PC-3 (cell line): ENCODE measurements at regions not wholly inside any gene's neighbourhood (a gene's known extent, or its start where the extent isn't known, plus 50 kb on each side); places are given as distances from the start of the nearest gene placed in this dataset.
"Not testable (repeated sequence)": the region's sequence is repeated elsewhere in the genome, so short reads cannot be mapped to it uniquely, and the experiment has no call there.

Experiments used
- ATAC-seq: fragments of 200-7000 bp; cut with Tn5 transposase; 2 replicates; pipeline ENCODE4 v1.9.1; 2020; ENCODE audit warnings: mild to moderate bottlenecking, moderate library complexity
- BruUV-seq: library from RNA; stranded (reverse); fragments of 400-500 nt; replicated peaks from 2 replicates; lab custom pipeline; 2021; lab: Mats Ljungman, UMichigan
- CTCF ChIA-PET: fragments of 300-600 bp; sonication (Branson Sonifier 250); formaldehyde crosslinking; loops from one replicate; lab custom pipeline; 2022; ENCODE audit warnings: antibody characterized with exemption; lab: Charles Lee
- POLR2A ChIA-PET: fragments of 300-600 bp; sonication (Branson Sonifier 250); formaldehyde crosslinking; loops from one replicate; lab custom pipeline; 2022; ENCODE audit warnings: antibody characterized with exemption; ENCODE audit not compliant: unreplicated experiment; lab: Charles Lee
- DNase-seq: peaks from one replicate; pipeline ENCODE4 v3.0.0-alpha.2; 2015
- H2AFZ ChIP-seq: fragments of 300-600 bp; sonication (generic); 2 replicates; pipeline ENCODE4 v1.6.0; 2016; ENCODE audit warnings: antibody characterized with exemption, low read length
- H3F3A ChIP-seq: fragments of 300-600 bp; sonication (generic); one replicate; pipeline ENCODE4 v1.6.0; 2017; ENCODE audit warnings: antibody characterized with exemption, low read length, control low read depth, mild to moderate bottlenecking; ENCODE audit not compliant: unreplicated experiment
- H3K27ac ChIP-seq: fragments of 300-600 bp; sonication (generic); 2 replicates; pipeline ENCODE4 v1.5.1; 2016; ENCODE audit warnings: mild to moderate bottlenecking, low read length
- H3K27me3 ChIP-seq: fragments of 300-600 bp; sonication (generic); 2 replicates; pipeline ENCODE4 v1.6.1; 2016; ENCODE audit warnings: low read length, mixed read lengths
- H3K36me3 ChIP-seq: fragments of 300-600 bp; sonication (generic); 2 replicates; pipeline ENCODE4 v1.6.1; 2016; ENCODE audit warnings: low read depth, mixed run types, low read length, mixed read lengths
- H3K4me1 ChIP-seq: fragments of 300-600 bp; sonication (generic); 2 replicates; pipeline ENCODE4 v1.5.1; 2016; ENCODE audit warnings: low read length; ENCODE audit not compliant: insufficient read depth
- H3K4me2 ChIP-seq: fragments of 300-600 bp; sonication (generic); 2 replicates; pipeline ENCODE4 v1.6.0; 2016; ENCODE audit warnings: low read length
- H3K4me3 ChIP-seq: fragments of 300-600 bp; sonication (generic); 2 replicates; pipeline ENCODE4 v1.5.1; 2016; ENCODE audit warnings: mild to moderate bottlenecking, low read length, mixed read lengths
- H3K79me2 ChIP-seq: fragments of 300-600 bp; sonication (generic); 2 replicates; pipeline ENCODE4 v1.6.1; 2017; ENCODE audit warnings: low read length, mixed read lengths
- H3K9ac ChIP-seq: fragments of 300-600 bp; sonication (generic); 2 replicates; pipeline ENCODE4 v1.6.0; 2016; ENCODE audit warnings: mild to moderate bottlenecking, low read length
- H3K9me2 ChIP-seq: fragments of 300-600 bp; sonication (generic); replicated peaks from 2 replicates; pipeline ENCODE4 v1.6.1; 2016; ENCODE audit warnings: mixed run types, low read length, mixed read lengths
- H3K9me3 ChIP-seq: fragments of 300-600 bp; sonication (generic); 2 replicates; pipeline ENCODE4 v1.6.1; 2016; ENCODE audit warnings: low read length, mixed read lengths
- H4K20me1 ChIP-seq: fragments of 300-600 bp; sonication (generic); 2 replicates; pipeline ENCODE4 v1.6.1; 2016; ENCODE audit warnings: low read length, mixed read lengths
- intact Hi-C: fragments of 100-400 bp; cut with micrococcal nuclease; formaldehyde crosslinking; loops from 2 replicates; pipeline ENCODE4 v1.9.0; 2023

- H3K36me3 ChIP-seq, H3K27me3 ChIP-seq, H3K79me2 ChIP-seq, H3K9me2 ChIP-seq, H3K4me3 ChIP-seq, H2AFZ ChIP-seq, H3K9me3 ChIP-seq, H4K20me1 ChIP-seq, POLR2A ChIA-PET, intact Hi-C loops, CTCF ChIA-PET, H3F3A ChIP-seq, H3K9ac ChIP-seq: not testable (repeated sequence)
- Histone ChIP-seq H3K27ac (peak overlapping the region; percentile 42), H3K4me2 (peak overlapping the region; percentile 61), H3K4me1 (peaks cover 22% of the 10 kb centered on the region)
- peak; percentile 91 for ATAC-seq
- DNase-seq = peak; percentile 75
- TSS peak; percentile 68 for BruUV-seq
Observed at GRCh38 chr1:85520826-85521820, 56.2 kb upstream of the DDAH1 start.

GRCh38 chr1:85522458-85522857, 57.5 kb upstream of the DDAH1 start:
- CTCF ChIA-PET, H3K79me2 ChIP-seq, H3K9me3 ChIP-seq, H3F3A ChIP-seq, H3K27me3 ChIP-seq, H3K9ac ChIP-seq, intact Hi-C loops, H3K36me3 ChIP-seq, H3K9me2 ChIP-seq, POLR2A ChIA-PET, H4K20me1 ChIP-seq, H2AFZ ChIP-seq, ATAC-seq, BruUV-seq, H3K4me3 ChIP-seq, DNase-seq, H3K27ac ChIP-seq: not testable (repeated sequence)
- Histone ChIP-seq H3K4me2 (peak overlapping the region; percentile 51; the same call in 1 of the 2 replicates), H3K4me1 (peaks cover 32% of the 10 kb centered on the region)

- H3K79me2 ChIP-seq, H2AFZ ChIP-seq, CTCF ChIA-PET, H3K4me2 ChIP-seq, H3K9ac ChIP-seq, H3K27me3 ChIP-seq, DNase-seq, H3K36me3 ChIP-seq, intact Hi-C loops, H3K9me3 ChIP-seq, H3K9me2 ChIP-seq, H4K20me1 ChIP-seq, BruUV-seq, H3K4me3 ChIP-seq, POLR2A ChIA-PET, ATAC-seq, H3F3A ChIP-seq, H3K27ac ChIP-seq: not testable (repeated sequence)
- H3K4me1 ChIP-seq = peaks cover 35% of the 10 kb centered on the region
Observed at GRCh38 chr1:85523061-85523460, 57.5 kb upstream of the CCN1 start.

GRCh38 chr1:85524281-85524886, 56.2 kb upstream of the CCN1 start:
- BruUV-seq = not testable (repeated sequence)

GRCh38 chr1:85525591-85525991, 55.0 kb upstream of the CCN1 start:
- DNase-seq, BruUV-seq, H3K9me3 ChIP-seq, intact Hi-C loops, H2AFZ ChIP-seq, H3K9ac ChIP-seq, H3K27me3 ChIP-seq, H3K9me2 ChIP-seq, CTCF ChIA-PET, H3K79me2 ChIP-seq, H4K20me1 ChIP-seq, H3K36me3 ChIP-seq, H3K4me3 ChIP-seq, POLR2A ChIA-PET, H3F3A ChIP-seq: not testable (repeated sequence)
- peak overlapping the region; percentile 8; the same call in 1 of the 2 replicates for H3K4me2 ChIP-seq
- H3K4me1 ChIP-seq = peaks cover 30% of the 10 kb centered on the region
- ATAC-seq = peak; percentile 7
- H3K27ac ChIP-seq = peak overlapping the region; percentile 47

More at GRCh38 chr1:85524281-85524886, 56.2 kb upstream of the CCN1 start:
- H3K27ac ChIP-seq, H3K4me2 ChIP-seq, DNase-seq, H3K36me3 ChIP-seq, H2AFZ ChIP-seq, H3K79me2 ChIP-seq, H3F3A ChIP-seq, ATAC-seq, H3K9me3 ChIP-seq, H3K27me3 ChIP-seq, H3K4me3 ChIP-seq, H3K9me2 ChIP-seq, POLR2A ChIA-PET, H3K9ac ChIP-seq, intact Hi-C loops, CTCF ChIA-PET, H4K20me1 ChIP-seq: not testable (repeated sequence)
- peaks cover 35% of the 10 kb centered on the region for H3K4me1 ChIP-seq

- POLR2A ChIA-PET, BruUV-seq, H3F3A ChIP-seq, H3K4me3 ChIP-seq, H3K9me3 ChIP-seq, ATAC-seq, H2AFZ ChIP-seq, H3K27me3 ChIP-seq, CTCF ChIA-PET, H3K9ac ChIP-seq, H3K79me2 ChIP-seq, H3K36me3 ChIP-seq, DNase-seq, H3K9me2 ChIP-seq, H3K4me2 ChIP-seq, H4K20me1 ChIP-seq: not testable (repeated sequence)
- H3K27ac ChIP-seq = peak overlapping the region; percentile 47
- H3K4me1 ChIP-seq = peaks cover 25% of the 10 kb centered on the region
- intact Hi-C loops = loop anchor here (2.0 kb wide), 1 partner anchor 19 kb away; no protein-coding TSS in a partner anchor
Observed at GRCh38 chr1:85526216-85526615, 54.3 kb upstream of the CCN1 start.
